ENCODE measurements at regions not wholly inside any gene's neighbourhood (a gene's known extent, or its start where the extent isn't known, plus 50 kb on each side); places are given as distances from the start of the nearest gene placed in this dataset.

DNA sequence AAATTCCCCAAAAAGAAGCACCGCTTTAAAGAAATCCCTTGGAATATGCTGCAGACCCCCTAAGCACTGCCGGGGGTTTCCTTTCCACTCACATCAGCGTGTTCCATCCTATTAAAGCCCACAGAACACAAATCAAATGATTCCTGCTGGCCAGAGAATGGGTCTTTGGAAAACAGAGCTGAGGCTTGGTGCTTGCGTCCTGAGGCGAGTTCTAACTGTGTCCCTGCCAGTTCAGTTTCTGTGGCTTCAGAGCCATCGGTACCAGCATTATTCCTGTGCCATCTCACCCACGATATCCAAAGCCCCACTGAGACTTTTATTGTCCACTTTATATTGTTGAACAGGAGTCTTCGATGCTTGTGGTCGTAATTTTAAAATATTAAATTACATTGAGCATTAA is 142.0 kb upstream of the SYT13 start:
- TF ChIP-seq RXRA (IDR thresholded peaks at IDR 0.05; ENCODE audit: borderline replicate concordance, low read depth): no peak
- TF ChIP-seq, protein P1, sequence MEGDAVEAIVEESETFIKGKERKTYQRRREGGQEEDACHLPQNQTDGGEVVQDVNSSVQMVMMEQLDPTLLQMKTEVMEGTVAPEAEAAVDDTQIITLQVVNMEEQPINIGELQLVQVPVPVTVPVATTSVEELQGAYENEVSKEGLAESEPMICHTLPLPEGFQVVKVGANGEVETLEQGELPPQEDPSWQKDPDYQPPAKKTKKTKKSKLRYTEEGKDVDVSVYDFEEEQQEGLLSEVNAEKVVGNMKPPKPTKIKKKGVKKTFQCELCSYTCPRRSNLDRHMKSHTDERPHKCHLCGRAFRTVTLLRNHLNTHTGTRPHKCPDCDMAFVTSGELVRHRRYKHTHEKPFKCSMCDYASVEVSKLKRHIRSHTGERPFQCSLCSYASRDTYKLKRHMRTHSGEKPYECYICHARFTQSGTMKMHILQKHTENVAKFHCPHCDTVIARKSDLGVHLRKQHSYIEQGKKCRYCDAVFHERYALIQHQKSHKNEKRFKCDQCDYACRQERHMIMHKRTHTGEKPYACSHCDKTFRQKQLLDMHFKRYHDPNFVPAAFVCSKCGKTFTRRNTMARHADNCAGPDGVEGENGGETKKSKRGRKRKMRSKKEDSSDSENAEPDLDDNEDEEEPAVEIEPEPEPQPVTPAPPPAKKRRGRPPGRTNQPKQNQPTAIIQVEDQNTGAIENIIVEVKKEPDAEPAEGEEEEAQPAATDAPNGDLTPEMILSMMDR (IDR thresholded peaks at IDR 0.05): no peak
- TF ChIP-seq EZH2phosphoT487 (IDR thresholded peaks at IDR 0.05; ENCODE audit: borderline replicate concordance, low read depth): no peak
- TF ChIP-seq FOXJ3 (CRISPR knock-in tag; IDR thresholded peaks at IDR 0.05): no peak
- TF ChIP-seq, protein P2, sequence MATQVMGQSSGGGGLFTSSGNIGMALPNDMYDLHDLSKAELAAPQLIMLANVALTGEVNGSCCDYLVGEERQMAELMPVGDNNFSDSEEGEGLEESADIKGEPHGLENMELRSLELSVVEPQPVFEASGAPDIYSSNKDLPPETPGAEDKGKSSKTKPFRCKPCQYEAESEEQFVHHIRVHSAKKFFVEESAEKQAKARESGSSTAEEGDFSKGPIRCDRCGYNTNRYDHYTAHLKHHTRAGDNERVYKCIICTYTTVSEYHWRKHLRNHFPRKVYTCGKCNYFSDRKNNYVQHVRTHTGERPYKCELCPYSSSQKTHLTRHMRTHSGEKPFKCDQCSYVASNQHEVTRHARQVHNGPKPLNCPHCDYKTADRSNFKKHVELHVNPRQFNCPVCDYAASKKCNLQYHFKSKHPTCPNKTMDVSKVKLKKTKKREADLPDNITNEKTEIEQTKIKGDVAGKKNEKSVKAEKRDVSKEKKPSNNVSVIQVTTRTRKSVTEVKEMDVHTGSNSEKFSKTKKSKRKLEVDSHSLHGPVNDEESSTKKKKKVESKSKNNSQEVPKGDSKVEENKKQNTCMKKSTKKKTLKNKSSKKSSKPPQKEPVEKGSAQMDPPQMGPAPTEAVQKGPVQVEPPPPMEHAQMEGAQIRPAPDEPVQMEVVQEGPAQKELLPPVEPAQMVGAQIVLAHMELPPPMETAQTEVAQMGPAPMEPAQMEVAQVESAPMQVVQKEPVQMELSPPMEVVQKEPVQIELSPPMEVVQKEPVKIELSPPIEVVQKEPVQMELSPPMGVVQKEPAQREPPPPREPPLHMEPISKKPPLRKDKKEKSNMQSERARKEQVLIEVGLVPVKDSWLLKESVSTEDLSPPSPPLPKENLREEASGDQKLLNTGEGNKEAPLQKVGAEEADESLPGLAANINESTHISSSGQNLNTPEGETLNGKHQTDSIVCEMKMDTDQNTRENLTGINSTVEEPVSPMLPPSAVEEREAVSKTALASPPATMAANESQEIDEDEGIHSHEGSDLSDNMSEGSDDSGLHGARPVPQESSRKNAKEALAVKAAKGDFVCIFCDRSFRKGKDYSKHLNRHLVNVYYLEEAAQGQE (IDR thresholded peaks at IDR 0.05; ENCODE audit: low read depth, low read length): no peak
- TF ChIP-seq, protein P3, sequence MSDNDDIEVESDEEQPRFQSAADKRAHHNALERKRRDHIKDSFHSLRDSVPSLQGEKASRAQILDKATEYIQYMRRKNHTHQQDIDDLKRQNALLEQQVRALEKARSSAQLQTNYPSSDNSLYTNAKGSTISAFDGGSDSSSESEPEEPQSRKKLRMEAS (IDR thresholded peaks at IDR 0.05; ENCODE audit: low read depth): no peak
- TF ChIP-seq RCOR1 (IDR thresholded peaks at IDR 0.05; ENCODE audit: low read length): no peak
- TF ChIP-seq TAF1 (IDR thresholded peaks at IDR 0.05; ENCODE audit: borderline replicate concordance, low read depth, low read length): no peak
- TF ChIP-seq GATA2 (CRISPR knock-in tag; IDR thresholded peaks at IDR 0.05): no peak
- no peak for TF ChIP-seq FOXM1 (IDR thresholded peaks at IDR 0.05; ENCODE audit: low read depth)
- TF ChIP-seq, protein P4, sequence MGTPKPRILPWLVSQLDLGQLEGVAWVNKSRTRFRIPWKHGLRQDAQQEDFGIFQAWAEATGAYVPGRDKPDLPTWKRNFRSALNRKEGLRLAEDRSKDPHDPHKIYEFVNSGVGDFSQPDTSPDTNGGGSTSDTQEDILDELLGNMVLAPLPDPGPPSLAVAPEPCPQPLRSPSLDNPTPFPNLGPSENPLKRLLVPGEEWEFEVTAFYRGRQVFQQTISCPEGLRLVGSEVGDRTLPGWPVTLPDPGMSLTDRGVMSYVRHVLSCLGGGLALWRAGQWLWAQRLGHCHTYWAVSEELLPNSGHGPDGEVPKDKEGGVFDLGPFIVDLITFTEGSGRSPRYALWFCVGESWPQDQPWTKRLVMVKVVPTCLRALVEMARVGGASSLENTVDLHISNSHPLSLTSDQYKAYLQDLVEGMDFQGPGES (IDR thresholded peaks at IDR 0.05; ENCODE audit: low read depth, low read length): no peak
- no peak for TF ChIP-seq RFX5 (IDR thresholded peaks at IDR 0.05; ENCODE audit: low read length)
- TF ChIP-seq TEAD4 (IDR thresholded peaks at IDR 0.05; ENCODE audit: borderline replicate concordance, insufficient read depth): no peak
- TF ChIP-seq, protein P5, sequence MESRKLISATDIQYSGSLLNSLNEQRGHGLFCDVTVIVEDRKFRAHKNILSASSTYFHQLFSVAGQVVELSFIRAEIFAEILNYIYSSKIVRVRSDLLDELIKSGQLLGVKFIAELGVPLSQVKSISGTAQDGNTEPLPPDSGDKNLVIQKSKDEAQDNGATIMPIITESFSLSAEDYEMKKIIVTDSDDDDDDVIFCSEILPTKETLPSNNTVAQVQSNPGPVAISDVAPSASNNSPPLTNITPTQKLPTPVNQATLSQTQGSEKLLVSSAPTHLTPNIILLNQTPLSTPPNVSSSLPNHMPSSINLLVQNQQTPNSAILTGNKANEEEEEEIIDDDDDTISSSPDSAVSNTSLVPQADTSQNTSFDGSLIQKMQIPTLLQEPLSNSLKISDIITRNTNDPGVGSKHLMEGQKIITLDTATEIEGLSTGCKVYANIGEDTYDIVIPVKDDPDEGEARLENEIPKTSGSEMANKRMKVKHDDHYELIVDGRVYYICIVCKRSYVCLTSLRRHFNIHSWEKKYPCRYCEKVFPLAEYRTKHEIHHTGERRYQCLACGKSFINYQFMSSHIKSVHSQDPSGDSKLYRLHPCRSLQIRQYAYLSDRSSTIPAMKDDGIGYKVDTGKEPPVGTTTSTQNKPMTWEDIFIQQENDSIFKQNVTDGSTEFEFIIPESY (IDR thresholded peaks at IDR 0.05; ENCODE audit: borderline replicate concordance, low read depth): no peak
